Effector memory CD8-positive, alpha-beta T cell (primary cell): ENCODE measurements at regions not wholly inside any gene's neighbourhood (a gene's known extent, or its start where the extent isn't known, plus 50 kb on each side); places are given as distances from the start of the nearest gene placed in this dataset.

Experiments used
- ATAC-seq: fragments of 150-1000 bp; cut with Tn5 transposase; replicated peaks from 2 replicates; pipeline ENCODE4 v1.10.0; 2021; ENCODE audit warnings: mild to moderate bottlenecking, moderate library complexity
- DNase-seq, 3 experiments: peaks; one replicate each; pipeline ENCODE4 v3.0.0; 2021
- H3K27ac Mint-ChIP-seq, 2 donors: one replicate each; pipeline ENCODE4 v1.8.0; 2022; ENCODE audit warnings: mild to moderate bottlenecking in 2 of 2, mixed read lengths in 2 of 2, moderate library complexity in 2 of 2
- H3K27me3 Mint-ChIP-seq, 2 donors: one replicate each; pipeline ENCODE4 v1.8.0; 2022; ENCODE audit warnings: mixed read lengths in 2 of 2
- H3K36me3 Mint-ChIP-seq: one replicate; pipeline ENCODE4 v1.8.0; 2022; ENCODE audit warnings: mild to moderate bottlenecking, moderate library complexity, mixed read lengths; ENCODE audit not compliant: insufficient read depth
- H3K4me1 Mint-ChIP-seq, 2 donors: one replicate each; pipeline ENCODE4 v1.8.0; 2022; ENCODE audit warnings: low read depth in 2 of 2, mixed read lengths in 2 of 2
- H3K4me3 Mint-ChIP-seq, 2 donors: one replicate each; pipeline ENCODE4 v1.8.0; 2022; ENCODE audit warnings: mild to moderate bottlenecking in 2 of 2, mixed read lengths in 2 of 2, moderate library complexity in 2 of 2
- H3K9me3 Mint-ChIP-seq, 2 donors: one replicate each; pipeline ENCODE4 v1.8.0; 2022; ENCODE audit warnings: mixed read lengths in 2 of 2

DNA sequence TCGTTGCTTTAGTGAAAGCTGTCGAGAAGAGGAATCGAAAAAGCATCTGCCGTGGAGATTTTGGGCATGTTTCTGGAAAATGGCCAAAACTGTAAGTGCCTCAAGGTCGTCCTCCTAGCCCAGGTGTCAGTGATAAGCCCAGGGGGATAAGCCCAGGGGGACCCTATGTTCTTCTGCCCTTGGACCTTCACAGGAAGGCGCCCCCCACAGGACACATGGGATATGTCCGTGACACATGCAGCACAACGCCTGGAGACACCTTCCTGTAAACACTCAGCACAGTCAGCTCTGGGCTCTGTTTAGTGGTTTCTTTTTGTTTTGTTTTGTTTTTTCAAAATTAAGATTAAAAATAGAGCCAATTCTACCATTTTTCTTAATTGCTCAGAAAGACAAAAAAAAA is 272.7 kb downstream of the KLF6 start:
- Mint-ChIP-seq H3K27ac (no peak overlapping the region), H3K27me3 (peaks cover 17 to 21% of the 10 kb centered on the region in 2 donors), H3K36me3 (no peaks in the 10 kb centered on the region), H3K4me1 (peaks cover 11 to 17% of the 10 kb centered on the region in 2 donors), H3K4me3 (no peak overlapping the region), H3K9me3 (no peaks in the 10 kb centered on the region)
- no peak for ATAC-seq
- no peak for DNase-seq

- DNase-seq (no peak), ATAC-seq (no peak)
- no peaks in the 10 kb centered on the region for H3K9me3 Mint-ChIP-seq
- H3K27ac Mint-ChIP-seq, result no peak overlapping the region
- H3K4me3 Mint-ChIP-seq, result no peak overlapping the region
- peaks cover 9 to 13% of the 10 kb centered on the region in 2 donors for H3K27me3 Mint-ChIP-seq
- no peaks in the 10 kb centered on the region for H3K36me3 Mint-ChIP-seq
- peaks cover 11 to 15% of the 10 kb centered on the region in 2 donors for H3K4me1 Mint-ChIP-seq
Observed at GRCh38 chr10:3511483-3511882, 273.5 kb downstream of the KLF6 start.

- no peaks in the 10 kb centered on the region for H3K9me3 Mint-ChIP-seq
- H3K36me3 Mint-ChIP-seq, result no peaks in the 10 kb centered on the region
- DNase-seq, result no peak
- peaks cover 2 to 6% of the 10 kb centered on the region in 2 donors for H3K27me3 Mint-ChIP-seq
- H3K27ac Mint-ChIP-seq, result peak overlapping the region in 1 of 2 donors; percentile 18
- H3K4me1 Mint-ChIP-seq, result peaks cover 11 to 15% of the 10 kb centered on the region in 2 donors
- no peak for ATAC-seq
- H3K4me3 Mint-ChIP-seq, result no peak overlapping the region
Observed at GRCh38 chr10:3510741-3511140, 274.3 kb downstream of the KLF6 start.

DNA sequence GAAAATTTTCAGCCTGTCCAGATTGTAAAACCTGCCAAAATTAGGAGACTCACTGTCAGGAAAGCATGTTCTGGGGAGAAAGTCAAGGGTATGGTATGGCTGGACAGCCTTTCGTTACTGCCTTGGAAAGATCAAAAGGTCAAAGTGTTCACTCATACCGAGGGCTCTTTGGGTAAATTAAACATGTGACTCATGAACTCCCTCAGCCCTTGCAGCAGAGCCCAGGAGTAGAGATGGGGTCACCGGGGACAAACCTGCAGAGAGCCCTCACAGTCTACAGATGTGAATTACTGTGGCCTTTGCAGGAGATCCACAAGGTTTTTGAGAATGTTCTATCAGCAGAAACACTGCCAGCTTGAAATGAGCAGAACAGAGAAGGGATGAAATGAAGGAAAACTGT is 275.7 kb downstream of the KLF6 start:
- H3K9me3 Mint-ChIP-seq, result no peaks in the 10 kb centered on the region
- no peak for ATAC-seq
- H3K36me3 Mint-ChIP-seq, result no peaks in the 10 kb centered on the region
- DNase-seq, result no peak
- H3K27me3 Mint-ChIP-seq, result no peaks in the 10 kb centered on the region
- H3K4me3 Mint-ChIP-seq, result no peak overlapping the region
- H3K27ac Mint-ChIP-seq, result no peak overlapping the region
- H3K4me1 Mint-ChIP-seq, result peaks cover 11 to 13% of the 10 kb centered on the region in 2 donors

DNA sequence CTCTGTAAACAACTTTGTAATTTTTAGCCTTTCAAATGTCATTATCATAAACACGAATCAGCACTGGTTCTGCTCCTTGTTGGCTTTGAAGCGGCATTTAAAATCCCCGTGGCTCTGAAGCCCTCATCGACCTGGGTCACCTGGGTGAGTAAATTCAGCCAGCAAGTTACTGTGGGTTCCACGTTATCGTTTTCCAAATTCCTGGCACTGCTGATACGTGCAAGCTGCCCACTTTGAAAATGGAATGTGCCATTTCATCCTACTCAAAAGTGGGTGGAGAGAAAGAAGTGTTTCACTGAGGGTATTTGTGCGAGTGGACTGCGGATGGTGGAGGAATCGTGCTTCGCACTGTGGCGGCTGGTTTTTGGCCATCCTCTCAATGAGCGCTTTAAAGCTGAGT is 281.7 kb downstream of the KLF6 start:
- DNase-seq, result no peak
- no peak overlapping the region for H3K4me3 Mint-ChIP-seq
- H3K4me1 Mint-ChIP-seq, result no peaks in the 10 kb centered on the region
- no peak overlapping the region for H3K27ac Mint-ChIP-seq
- H3K27me3 Mint-ChIP-seq, result peaks cover 22 to 29% of the 10 kb centered on the region in 2 donors
- no peaks in the 10 kb centered on the region for H3K36me3 Mint-ChIP-seq
- ATAC-seq, result no peak
- H3K9me3 Mint-ChIP-seq, result no peaks in the 10 kb centered on the region

DNA sequence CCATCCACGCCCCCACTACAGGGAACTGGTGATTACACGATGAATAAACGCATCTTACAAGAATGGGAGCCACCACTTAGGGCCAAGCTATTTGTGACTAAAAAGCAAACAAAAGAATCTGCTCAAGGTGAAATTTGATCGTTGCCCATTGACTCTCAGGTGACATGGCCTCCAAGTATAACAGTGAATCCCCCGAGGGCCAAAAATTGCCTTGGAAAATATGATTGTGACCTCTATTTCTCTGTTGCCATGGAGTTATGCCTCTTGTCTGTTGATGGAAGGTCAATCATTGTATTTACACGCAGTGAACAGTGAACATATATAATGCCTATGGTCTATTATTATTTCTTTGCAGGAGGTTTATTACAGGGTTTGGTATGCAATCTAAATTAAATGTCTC is 282.3 kb downstream of the KLF6 start:
- H3K36me3 Mint-ChIP-seq, result no peaks in the 10 kb centered on the region
- H3K27ac Mint-ChIP-seq, result no peak overlapping the region
- ATAC-seq, result no peak
- H3K4me1 Mint-ChIP-seq, result no peaks in the 10 kb centered on the region
- H3K27me3 Mint-ChIP-seq, result peaks cover 28 to 29% of the 10 kb centered on the region in 2 donors
- no peak overlapping the region for H3K4me3 Mint-ChIP-seq
- DNase-seq, result no peak
- no peaks in the 10 kb centered on the region for H3K9me3 Mint-ChIP-seq

GRCh38 chr10:3500408-3500856 is 284.6 kb downstream of the KLF6 start:
- ATAC-seq, result no peak
- Mint-ChIP-seq H3K27ac (no peak overlapping the region), H3K4me3 (no peak overlapping the region), H3K9me3 (no peaks in the 10 kb centered on the region), H3K36me3 (no peaks in the 10 kb centered on the region), H3K4me1 (no peaks in the 10 kb centered on the region), H3K27me3 (peaks cover 50 to 51% of the 10 kb centered on the region in 2 donors)
- no peak for DNase-seq

DNA sequence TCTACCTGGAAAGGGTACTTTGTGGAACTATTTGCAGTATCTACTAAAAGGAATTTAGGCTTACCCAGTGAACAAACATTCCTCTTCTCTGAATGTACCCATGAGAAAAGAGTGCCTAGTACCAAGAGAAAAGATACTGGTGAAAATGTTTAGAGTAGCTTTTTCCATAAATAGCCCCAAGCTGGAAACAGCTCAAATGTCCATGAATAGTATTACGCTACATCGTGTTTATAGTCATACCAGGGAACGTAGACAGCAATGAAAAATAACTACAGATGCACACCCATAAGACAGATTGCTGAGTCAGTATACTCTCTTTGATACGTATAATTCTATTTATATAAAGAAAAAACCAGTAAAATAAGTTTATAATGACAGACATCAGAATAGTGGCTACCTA is 285.9 kb downstream of the KLF6 start:
- no peaks in the 10 kb centered on the region for H3K9me3 Mint-ChIP-seq
- DNase-seq (no peak), ATAC-seq (no peak)
- no peak overlapping the region for H3K4me3 Mint-ChIP-seq
- no peak overlapping the region for H3K27ac Mint-ChIP-seq
- H3K36me3 Mint-ChIP-seq, result no peaks in the 10 kb centered on the region
- H3K4me1 Mint-ChIP-seq, result no peaks in the 10 kb centered on the region
- peaks cover 63 to 64% of the 10 kb centered on the region in 2 donors for H3K27me3 Mint-ChIP-seq

DNA sequence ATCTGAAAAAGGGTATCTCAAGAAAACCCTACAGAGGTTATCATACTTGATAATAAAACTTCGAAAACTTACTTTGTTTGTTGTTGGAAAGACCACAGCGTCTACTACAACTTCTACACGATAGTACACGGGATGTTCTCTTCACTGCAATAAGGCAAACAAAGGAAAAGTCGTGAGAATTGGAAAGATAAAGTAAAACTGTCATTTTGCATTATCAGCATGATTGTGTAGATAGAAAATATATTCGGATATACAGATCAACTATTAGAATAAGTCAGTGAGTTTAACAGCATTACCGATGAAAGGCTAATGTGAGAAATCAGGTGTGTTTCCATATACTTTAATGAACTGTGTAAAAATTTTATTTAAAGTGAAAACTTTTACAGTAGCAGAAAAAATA is 287.4 kb downstream of the KLF6 start:
- Mint-ChIP-seq H3K27me3 (peaks cover 58 to 61% of the 10 kb centered on the region in 2 donors), H3K27ac (no peak overlapping the region), H3K4me3 (no peak overlapping the region), H3K4me1 (no peaks in the 10 kb centered on the region), H3K36me3 (no peaks in the 10 kb centered on the region), H3K9me3 (no peaks in the 10 kb centered on the region)
- DNase-seq (no peak), ATAC-seq (no peak)

GRCh38 chr10:3496138-3496537 is 288.9 kb downstream of the KLF6 start:
- Mint-ChIP-seq H3K4me1 (no peaks in the 10 kb centered on the region), H3K27ac (no peak overlapping the region), H3K9me3 (no peaks in the 10 kb centered on the region), H3K36me3 (no peaks in the 10 kb centered on the region), H3K4me3 (no peak overlapping the region), H3K27me3 (peaks cover 63 to 64% of the 10 kb centered on the region in 2 donors)
- ATAC-seq, result no peak
- DNase-seq, result no peak

DNA sequence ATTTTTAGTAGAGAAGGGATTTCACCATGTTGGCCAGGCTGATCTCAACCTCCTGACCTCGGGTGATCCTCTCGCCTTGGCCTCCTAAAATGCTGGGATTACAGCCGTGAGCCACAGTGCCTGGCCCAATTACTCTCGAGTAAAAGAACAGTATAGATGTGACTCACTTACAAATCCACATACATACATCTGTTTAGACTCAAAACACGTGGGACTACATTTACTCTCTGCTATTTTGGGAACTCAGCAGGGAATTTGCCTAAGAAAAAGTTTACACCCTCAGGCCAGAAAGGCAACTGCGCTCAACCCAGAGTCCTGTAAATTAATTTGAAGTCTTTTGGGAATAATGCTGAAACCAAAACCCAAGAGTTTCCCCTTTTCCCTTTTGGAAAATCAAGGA is 289.7 kb downstream of the KLF6 start:
- Mint-ChIP-seq H3K4me3 (no peak overlapping the region), H3K4me1 (no peaks in the 10 kb centered on the region), H3K9me3 (no peaks in the 10 kb centered on the region), H3K27me3 (peaks cover 57 to 64% of the 10 kb centered on the region in 2 donors), H3K36me3 (no peaks in the 10 kb centered on the region), H3K27ac (no peak overlapping the region)
- DNase-seq (no peak), ATAC-seq (no peak)

- Mint-ChIP-seq H3K4me3 (no peak overlapping the region), H3K27ac (peak overlapping the region in 1 of 2 donors; percentile 52), H3K4me1 (no peaks in the 10 kb centered on the region), H3K9me3 (no peaks in the 10 kb centered on the region), H3K36me3 (no peaks in the 10 kb centered on the region), H3K27me3 (peaks cover 56 to 64% of the 10 kb centered on the region in 2 donors)
- ATAC-seq (no peak), DNase-seq (no peak)
Observed at GRCh38 chr10:3494838-3495230, 290.2 kb downstream of the KLF6 start.

GRCh38 chr10:3494131-3494837 is 290.7 kb downstream of the KLF6 start:
- Mint-ChIP-seq H3K36me3 (no peaks in the 10 kb centered on the region), H3K4me3 (no peak overlapping the region), H3K4me1 (no peaks in the 10 kb centered on the region), H3K9me3 (peaks cover 0 to 2% of the 10 kb centered on the region in 2 donors), H3K27me3 (peaks cover 56 to 64% of the 10 kb centered on the region in 2 donors), H3K27ac (peak overlapping the region in 1 of 2 donors; percentile 52)
- DNase-seq (no peak), ATAC-seq (no peak)

GRCh38 chr10:3493621-3494020 is 291.4 kb downstream of the KLF6 start:
- H3K4me1 Mint-ChIP-seq, result no peaks in the 10 kb centered on the region
- H3K27me3 Mint-ChIP-seq, result peaks cover 50 to 58% of the 10 kb centered on the region in 2 donors
- ATAC-seq (no peak), DNase-seq (no peak)
- H3K4me3 Mint-ChIP-seq, result no peak overlapping the region
- H3K27ac Mint-ChIP-seq, result no peak overlapping the region
- H3K9me3 Mint-ChIP-seq, result peaks cover 2 to 9% of the 10 kb centered on the region in 2 donors
- no peaks in the 10 kb centered on the region for H3K36me3 Mint-ChIP-seq
